HepG2 (cell line): ENCODE measurements at regions not wholly inside any gene's neighbourhood (a gene's known extent, or its start where the extent isn't known, plus 50 kb on each side); places are given as distances from the start of the nearest gene placed in this dataset.

ENCODE experiments used
- ATAC-seq: fragments of 200-7000 bp; cut with Tn5 transposase; 3 replicates; pipeline ENCODE4 v1.9.1; 2020; ENCODE audit warnings: mild to moderate bottlenecking, moderate library complexity
- BruUV-seq: library from RNA; stranded (reverse); fragments of 400-500 nt; replicated peaks from 2 replicates; lab custom pipeline; 2021; lab: Mats Ljungman, UMichigan
- CTCF ChIA-PET: fragments of 300-600 bp; formaldehyde crosslinking; extraction: SDS; loops from one replicate; lab custom pipeline; 2021; ENCODE audit warnings: low total read pairs, inconsistent platforms, low intra/inter-chr PET ratio; lab: Yijun Ruan, JAX
- POLR2A ChIA-PET: fragments of 350-600 bp; sonication (Branson Sonifier 250); formaldehyde crosslinking; loops from one replicate; lab custom pipeline; 2020; ENCODE audit warnings: antibody characterized with exemption, inconsistent platforms; lab: Yijun Ruan, JAX
- DNase-seq: peaks from one replicate; pipeline ENCODE4 v3.0.0-alpha.2; 2015; ENCODE audit warnings: low spot score
- FAIRE-seq: peaks from 3 replicates; lab custom pipeline; 2011; peaks lifted over from hg19 to GRCh38; lab: Jason Lieb, UNC
- H2AFZ ChIP-seq: one replicate; pipeline ENCODE4 v1.6.1; 2011; ENCODE audit warnings: low read length, inconsistent platforms
- H3K27ac ChIP-seq: fragments of 300-600 bp; 3 replicates; pipeline ENCODE4 v1.8.0; 2011; ENCODE audit warnings: mixed run types, mild to moderate bottlenecking, mixed read lengths, low read length, inconsistent platforms; ENCODE audit not compliant: insufficient read depth; ENCODE audit errors: extremely low read length
- H3K27me3 ChIP-seq, 2 experiments: fragments of 200-600 bp in 1 of 2; 2 replicates in 1 of 2; 3 replicates in 1 of 2; pipeline versions ENCODE4 v1.6.0 to v1.8.0; 2011; ENCODE audit warnings: low read length in 2 of 2, mild to moderate bottlenecking in 2 of 2, moderate library complexity in 2 of 2, inconsistent platforms in 1 of 2; ENCODE audit not compliant: insufficient read depth in 2 of 2, control insufficient read depth in 1 of 2
- H3K36me3 ChIP-seq, 2 experiments: fragments of 200-600 bp in 1 of 2; replicated peaks in 1 of 2; 2 replicates in 1 of 2; 3 replicates in 1 of 2; pipeline versions ENCODE4 v1.5.1 to v1.8.0; 2011; ENCODE audit warnings: low read length in 2 of 2, inconsistent platforms in 1 of 2; ENCODE audit not compliant: insufficient read depth in 2 of 2, control insufficient read depth in 1 of 2
- H3K4me1 ChIP-seq: 2 replicates; pipeline ENCODE4 v1.5.1; 2012; ENCODE audit warnings: low read length, inconsistent platforms; ENCODE audit not compliant: insufficient read depth
- H3K4me2 ChIP-seq: 2 replicates; pipeline ENCODE4 v1.6.0; 2011; ENCODE audit warnings: low read depth, low read length, inconsistent platforms
- H3K4me3 ChIP-seq, 3 experiments: fragments of 200-600 bp in 1 of 3; sonication (generic), shearing (Covaris generic) in 1 of 3; replicated peaks in 1 of 3; 2 replicates each; pipeline ENCODE4 v1.5.1; 2011 to 2016; ENCODE audit warnings: low read length in 3 of 3, inconsistent platforms in 2 of 3, low read depth in 2 of 3, mild to moderate bottlenecking in 2 of 3, control low read depth in 1 of 3, mixed read lengths in 1 of 3; ENCODE audit not compliant: insufficient read depth in 1 of 3
- H3K79me2 ChIP-seq: one replicate; pipeline ENCODE4 v1.6.1; 2011; ENCODE audit warnings: low read length, inconsistent platforms; ENCODE audit not compliant: insufficient read depth
- H3K9ac ChIP-seq: 2 replicates; pipeline ENCODE4 v1.6.0; 2011; ENCODE audit warnings: mild to moderate bottlenecking, low read depth, low read length, inconsistent platforms; ENCODE audit not compliant: insufficient read depth
- H3K9me3 ChIP-seq: 2 replicates; pipeline ENCODE4 v1.5.1; 2012; ENCODE audit warnings: mild to moderate bottlenecking, low read length
- H4K20me1 ChIP-seq: 2 replicates; pipeline ENCODE4 v1.6.0; 2011; ENCODE audit warnings: inconsistent platforms, mild to moderate bottlenecking, low read length, moderate library complexity; ENCODE audit not compliant: insufficient read depth
- ASH2L ChIP-seq: fragments of 300-600, 200-600 bp; sonication (generic); IDR thresholded peaks from 2 replicates; pipeline ENCODE4 v1.7.0; 2017; ENCODE audit warnings: low read depth, mild to moderate bottlenecking, moderate library complexity, mixed read lengths, low read length; ENCODE audit not compliant: insufficient read length
- GABPB1 ChIP-seq: IDR thresholded peaks from 2 replicates; pipeline ENCODE4 v1.6.1; 2016; ENCODE audit warnings: mild to moderate bottlenecking, missing genetic modification reagents, moderate library complexity, missing compliant biosample characterization
- MAF1 ChIP-seq: sonication (generic); formaldehyde crosslinking; IDR thresholded peaks from 2 replicates; pipeline ENCODE4 v1.5.0; 2020; ENCODE audit warnings: missing genetic modification reagents, borderline replicate concordance
- PBX2 ChIP-seq: IDR thresholded peaks from 2 replicates; pipeline ENCODE4 v1.6.1; 2016; ENCODE audit warnings: control low read depth
- ZNF362 ChIP-seq: sonication (generic); formaldehyde crosslinking; IDR thresholded peaks from 2 replicates; pipeline ENCODE4 v1.4.0; 2020; ENCODE audit warnings: missing genetic modification reagents, mild to moderate bottlenecking, borderline replicate concordance
- ZNF484 ChIP-seq: sonication (generic); formaldehyde crosslinking; IDR thresholded peaks from 2 replicates; pipeline ENCODE4 v1.5.1; 2020; ENCODE audit warnings: mild to moderate bottlenecking, low read depth, missing genetic modification reagents, borderline replicate concordance
- ZNF558 ChIP-seq: sonication (generic); formaldehyde crosslinking; IDR thresholded peaks from 2 replicates; pipeline ENCODE4 v1.9.0; 2022; ENCODE audit warnings: mild to moderate bottlenecking, missing genetic modification reagents, borderline replicate concordance
- in situ Hi-C: cut with HindIII; loops from 2 replicates; pipeline ENCODE4 v1.10.0; 2017; ENCODE audit warnings: low pct_unique_long_range_greater_than_20kb; ENCODE audit not compliant: extremely low pct_ligation_motif_present
- intact Hi-C: fragments of 100-400 bp; cut with micrococcal nuclease; formaldehyde crosslinking; loops from one replicate; pipeline ENCODE4 v1.10.0; 2022; ENCODE audit not compliant: unreplicated experiment
- TF ChIP-seq, protein P1 (sequence below): sonication (generic); formaldehyde crosslinking; IDR thresholded peaks from 2 replicates; pipeline ENCODE4 v1.8.0; 2022; ENCODE audit warnings: mild to moderate bottlenecking, missing genetic modification reagents; ENCODE audit not compliant: insufficient replicate concordance

DNA sequence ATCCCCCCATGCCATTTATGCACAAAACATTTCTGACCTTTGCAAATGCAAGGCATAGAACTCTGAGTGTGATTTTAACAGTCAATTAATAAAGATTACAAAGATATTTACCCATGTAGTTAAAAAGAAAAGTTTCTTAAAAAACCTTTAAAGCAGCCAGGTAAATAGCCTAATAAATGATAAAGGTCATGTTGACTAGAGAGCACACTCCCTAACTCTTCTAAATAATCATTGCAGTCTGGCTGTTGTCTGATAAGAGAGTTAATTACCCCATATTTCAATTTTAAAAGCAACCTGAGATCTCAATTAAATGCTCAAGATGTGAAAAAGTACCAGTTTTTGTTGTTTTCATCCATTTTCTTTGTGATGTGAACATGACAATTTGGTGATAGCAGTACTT is 291.5 kb upstream of the SMIM31 start:
- Histone ChIP-seq H3K4me3 (no peak overlapping the region), H3K27me3 (no peaks in the 10 kb centered on the region), H3K9ac (no peak overlapping the region), H3K36me3 (no peaks in the 10 kb centered on the region), H3K4me2 (no peak overlapping the region), H3K79me2 (no peaks in the 10 kb centered on the region), H3K4me1 (no peaks in the 10 kb centered on the region), H3K9me3 (peaks cover 18% of the 10 kb centered on the region), H4K20me1 (no peaks in the 10 kb centered on the region), H2AFZ (no peak overlapping the region), H3K27ac (no peak overlapping the region)
- intact Hi-C loops = no loop called here
- in situ Hi-C loops = no loop called here
- no TSS peak for BruUV-seq
- FAIRE-seq = no peak
- ChIA-PET CTCF (no interaction called here), POLR2A (no interaction called here)
- no peak for ATAC-seq
- DNase-seq = no peak
- TF ChIP-seq PBX2 (CRISPR knock-in tag) (no peak), ASH2L (no peak), ZNF484 (CRISPR knock-in tag) (no peak), ZNF558 (no peak), ZNF362 (no peak), MAF1 (CRISPR knock-in tag) (no peak), GABPB1 (CRISPR knock-in tag) (no peak)
- TF ChIP-seq, protein P1, sequence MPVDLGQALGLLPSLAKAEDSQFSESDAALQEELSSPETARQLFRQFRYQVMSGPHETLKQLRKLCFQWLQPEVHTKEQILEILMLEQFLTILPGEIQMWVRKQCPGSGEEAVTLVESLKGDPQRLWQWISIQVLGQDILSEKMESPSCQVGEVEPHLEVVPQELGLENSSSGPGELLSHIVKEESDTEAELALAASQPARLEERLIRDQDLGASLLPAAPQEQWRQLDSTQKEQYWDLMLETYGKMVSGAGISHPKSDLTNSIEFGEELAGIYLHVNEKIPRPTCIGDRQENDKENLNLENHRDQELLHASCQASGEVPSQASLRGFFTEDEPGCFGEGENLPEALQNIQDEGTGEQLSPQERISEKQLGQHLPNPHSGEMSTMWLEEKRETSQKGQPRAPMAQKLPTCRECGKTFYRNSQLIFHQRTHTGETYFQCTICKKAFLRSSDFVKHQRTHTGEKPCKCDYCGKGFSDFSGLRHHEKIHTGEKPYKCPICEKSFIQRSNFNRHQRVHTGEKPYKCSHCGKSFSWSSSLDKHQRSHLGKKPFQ (CRISPR knock-in tag) = no peak
